Activated gamma-delta T cell treated with anti-CD3 and anti-CD28 coated beads, Interleukin-2, amount 50 U/mL, for 16 hours (primary cell): ENCODE measurements at regions not wholly inside any gene's neighbourhood (a gene's known extent, or its start where the extent isn't known, plus 50 kb on each side); places are given as distances from the start of the nearest gene placed in this dataset.
"Not testable (repeated sequence)": the region's sequence is repeated elsewhere in the genome, so short reads cannot be mapped to it uniquely, and the experiment has no call there.

Source experiments
- DNase-seq: peaks from one replicate; pipeline ENCODE4 v3.0.0-alpha.2; 2020; ENCODE audit warnings: low read depth

- no peak for DNase-seq
Observed at GRCh38 chr13:50452756-50453155, 390.7 kb downstream of the DLEU7 start.

GRCh38 chr13:50453188-50453587 is 390.3 kb downstream of the DLEU7 start:
- DNase-seq = no peak

GRCh38 chr13:50456111-50456510 is 387.4 kb downstream of the DLEU7 start:
- DNase-seq = no peak

- DNase-seq = no peak
Observed at GRCh38 chr13:50457415-50458393, 385.8 kb downstream of the DLEU7 start.

- DNase-seq = no peak
Observed at GRCh38 chr13:50459046-50459445, 384.4 kb downstream of the DLEU7 start.

- DNase-seq = no peak
Observed at GRCh38 chr13:50459658-50460057, 383.8 kb downstream of the DLEU7 start.

GRCh38 chr13:50460358-50460757 is 383.1 kb downstream of the DLEU7 start:
- no peak for DNase-seq

- DNase-seq = no peak
Observed at GRCh38 chr13:50461189-50461588, 382.3 kb downstream of the DLEU7 start.

- no peak for DNase-seq
Observed at GRCh38 chr13:50463719-50464118, 379.8 kb downstream of the DLEU7 start.

GRCh38 chr13:50464349-50465251 is 378.9 kb downstream of the DLEU7 start:
- no peak for DNase-seq

- DNase-seq = no peak
Observed at GRCh38 chr13:50466456-50466855, 377.0 kb downstream of the DLEU7 start.

GRCh38 chr13:50467156-50468110 is 376.1 kb downstream of the DLEU7 start:
- DNase-seq = no peak

- DNase-seq = no peak
Observed at GRCh38 chr13:50468849-50469669, 374.4 kb downstream of the DLEU7 start.

GRCh38 chr13:50473050-50473449 is 370.4 kb downstream of the DLEU7 start:
- DNase-seq = not testable (repeated sequence)

- DNase-seq = no peak
Observed at GRCh38 chr13:50474088-50474662, 369.3 kb downstream of the DLEU7 start.

- no peak for DNase-seq
Observed at GRCh38 chr13:50476577-50477285, 366.8 kb downstream of the DLEU7 start.

GRCh38 chr13:50481936-50482335 is 361.6 kb downstream of the DLEU7 start:
- no peak for DNase-seq

GRCh38 chr13:50483416-50483815 is 360.1 kb downstream of the DLEU7 start:
- DNase-seq = no peak

GRCh38 chr13:50484472-50485113 is 358.9 kb downstream of the DLEU7 start:
- no peak for DNase-seq
